NB4 (cell line): ENCODE measurements at regions not wholly inside any gene's neighbourhood (a gene's known extent, or its start where the extent isn't known, plus 50 kb on each side); places are given as distances from the start of the nearest gene placed in this dataset.
"Not testable (repeated sequence)": the region's sequence is repeated elsewhere in the genome, so short reads cannot be mapped to it uniquely, and the experiment has no call there.

Source experiments
- CTCF ChIP-seq: IDR thresholded peaks from one replicate; pipeline ENCODE4 v1.5.1; 2012; ENCODE audit warnings: low read depth, low read length
- POLR2A ChIP-seq: IDR thresholded peaks from 2 replicates; pipeline ENCODE4 v1.6.1; 2011; ENCODE audit warnings: mild to moderate bottlenecking; ENCODE audit not compliant: insufficient read length; ENCODE audit errors: extremely low read depth

DNA sequence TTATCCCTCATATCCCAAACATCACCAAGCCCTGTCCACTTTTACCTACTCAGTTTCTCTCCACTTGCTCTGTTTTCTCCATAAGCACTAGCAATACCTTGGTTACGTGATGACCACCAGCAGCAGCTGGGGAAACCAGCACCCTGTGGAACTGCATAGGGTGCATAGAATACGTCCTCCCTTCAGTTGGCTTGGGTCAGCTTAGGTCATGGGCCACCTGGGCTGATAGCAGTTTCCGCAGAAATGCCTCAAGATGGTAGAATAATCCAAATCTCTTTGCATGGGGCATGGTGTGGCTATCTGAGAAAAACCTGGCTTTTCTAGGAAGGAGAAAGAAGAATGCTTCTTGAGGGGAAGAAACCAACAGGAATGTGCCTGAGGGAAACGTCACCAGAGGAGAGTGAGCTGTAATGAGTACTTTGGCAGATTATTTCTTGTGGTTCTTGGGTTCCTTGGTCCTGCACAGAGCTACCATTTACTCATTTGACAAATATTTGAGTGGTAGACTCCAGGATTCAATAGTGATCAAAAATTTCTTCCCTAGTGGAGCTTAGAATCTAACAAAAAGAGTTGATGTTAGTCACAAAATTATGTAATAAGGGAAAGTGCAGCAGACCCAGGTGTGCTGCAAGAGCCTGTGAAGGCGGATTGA, 134.3 kb downstream of the CCDC74A start:
- not testable (repeated sequence) for TF ChIP-seq CTCF, POLR2A
